GM12891 (cell line): ENCODE measurements at regions not wholly inside any gene's neighbourhood (a gene's known extent, or its start where the extent isn't known, plus 50 kb on each side); places are given as distances from the start of the nearest gene placed in this dataset.

ENCODE experiments used
- POLR2A ChIP-seq: IDR thresholded peaks from 2 replicates; pipeline ENCODE4 v1.6.1; 2011; ENCODE audit warnings: low read depth, low read length, control low read depth
- POLR2AphosphoS5 ChIP-seq: IDR thresholded peaks from 2 replicates; pipeline ENCODE4 v1.6.1; 2011; ENCODE audit warnings: low read depth, low read length, control low read depth
- SPI1 ChIP-seq: IDR thresholded peaks from 2 replicates; pipeline ENCODE4 v1.6.1; 2011; ENCODE audit warnings: low read depth, low read length, control low read depth
- TAF1 ChIP-seq: IDR thresholded peaks from 2 replicates; pipeline ENCODE4 v1.6.1; 2011; ENCODE audit warnings: low read depth, low read length, control low read depth

- TF ChIP-seq POLR2AphosphoS5 (no peak), POLR2A (no peak), SPI1 (no peak), TAF1 (no peak)
These were observed 323.1 kb upstream of the KITLG start for GRCh38 chr12:88903333-88903732.
